22Rv1 (cell line): ENCODE measurements at regions not wholly inside any gene's neighbourhood (a gene's known extent, or its start where the extent isn't known, plus 50 kb on each side); places are given as distances from the start of the nearest gene placed in this dataset.
"Not testable (repeated sequence)": the region's sequence is repeated elsewhere in the genome, so short reads cannot be mapped to it uniquely, and the experiment has no call there.

ENCODE experiments used
- H3K27ac ChIP-seq: fragments of 450-650 bp; 2 replicates; pipeline ENCODE4 v1.5.1; 2017
- CTCF ChIP-seq: fragments of 450-650 bp; IDR thresholded peaks from 2 replicates; pipeline ENCODE4 v1.5.1; 2017; ENCODE audit warnings: mild to moderate bottlenecking
- ZFX ChIP-seq: fragments of 450-650 bp; IDR thresholded peaks from 2 replicates; pipeline ENCODE4 v1.6.1; 2017; ENCODE audit warnings: antibody characterized with exemption, borderline replicate concordance

DNA sequence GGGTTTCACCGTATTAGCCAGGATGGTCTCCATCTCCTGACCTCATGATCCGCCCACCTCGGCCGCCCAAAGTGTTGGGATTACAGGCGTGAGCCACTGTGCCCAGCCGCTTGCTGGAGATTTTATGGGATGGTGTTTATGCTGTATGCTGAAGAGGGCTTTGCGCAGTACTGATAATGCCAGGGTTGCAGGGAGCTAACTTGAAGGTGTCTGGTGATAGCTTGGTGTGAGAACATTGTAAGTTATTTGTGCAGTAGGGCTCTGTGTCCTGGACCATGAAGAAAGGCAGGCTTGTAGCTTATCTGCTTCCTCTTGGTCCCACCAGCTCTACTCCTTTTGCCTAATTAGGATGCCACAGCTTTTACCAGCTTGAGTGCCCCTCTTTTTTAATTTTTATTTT, 157.0 kb upstream of the DTNBP1 start:
- no peak overlapping the region for H3K27ac ChIP-seq
- no peak for TF ChIP-seq CTCF
- TF ChIP-seq ZFX: no peak

DNA sequence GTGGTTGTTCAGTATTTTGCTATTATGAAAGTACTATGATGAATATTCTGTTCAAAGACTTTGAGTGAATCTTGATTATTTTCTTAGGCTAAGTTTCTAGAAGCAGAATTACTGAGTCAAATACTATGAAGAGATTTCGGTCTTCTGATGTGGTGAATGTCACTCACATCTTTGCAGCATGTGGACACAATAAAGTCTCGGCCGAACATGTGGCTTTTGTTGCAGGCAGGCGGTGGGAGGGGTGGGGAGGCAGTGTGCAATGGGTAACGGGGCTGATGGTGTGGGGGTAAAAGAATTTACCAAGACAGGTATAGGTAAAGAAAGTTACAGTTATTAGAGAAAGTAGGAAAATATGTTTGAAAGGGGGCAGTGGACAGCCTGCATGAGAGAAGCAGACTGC, 156.4 kb upstream of the DTNBP1 start:
- H3K27ac ChIP-seq: no peak overlapping the region
- TF ChIP-seq CTCF (no peak), ZFX (no peak)

- TF ChIP-seq ZFX (no peak), CTCF (no peak)
- H3K27ac ChIP-seq: no peak overlapping the region
Measured at GRCh38 chr6:15818491-15818890, 155.7 kb upstream of the DTNBP1 start.

- no peak overlapping the region for H3K27ac ChIP-seq
- TF ChIP-seq CTCF (no peak), ZFX (no peak)
Measured at GRCh38 chr6:15818044-15818443, 155.2 kb upstream of the DTNBP1 start.

GRCh38 chr6:15817100-15817499, 154.3 kb upstream of the DTNBP1 start:
- H3K27ac ChIP-seq: no peak overlapping the region
- TF ChIP-seq CTCF (no peak), ZFX (no peak)

DNA sequence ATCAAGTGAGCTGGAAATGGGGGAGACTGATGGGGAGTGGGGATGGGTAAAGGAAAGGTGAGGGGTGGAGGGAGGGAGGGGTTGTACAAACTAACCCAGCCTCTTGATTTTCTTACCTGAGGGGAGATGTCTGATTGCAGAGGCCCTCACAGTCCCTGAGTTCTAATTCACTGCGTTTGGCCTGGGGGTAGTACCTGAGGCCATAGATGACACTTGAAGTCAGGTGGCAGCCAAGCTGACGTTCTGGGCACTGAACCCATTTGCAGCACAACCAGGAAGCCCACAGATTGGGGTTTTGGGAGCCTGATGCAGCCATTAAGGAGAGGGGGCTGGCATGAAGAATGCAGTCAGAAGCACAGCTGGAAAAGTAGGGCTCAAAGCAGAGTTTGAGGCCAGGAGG, 153.8 kb upstream of the DTNBP1 start:
- no peak for TF ChIP-seq ZFX
- TF ChIP-seq CTCF: no peak
- no peak overlapping the region for H3K27ac ChIP-seq

DNA sequence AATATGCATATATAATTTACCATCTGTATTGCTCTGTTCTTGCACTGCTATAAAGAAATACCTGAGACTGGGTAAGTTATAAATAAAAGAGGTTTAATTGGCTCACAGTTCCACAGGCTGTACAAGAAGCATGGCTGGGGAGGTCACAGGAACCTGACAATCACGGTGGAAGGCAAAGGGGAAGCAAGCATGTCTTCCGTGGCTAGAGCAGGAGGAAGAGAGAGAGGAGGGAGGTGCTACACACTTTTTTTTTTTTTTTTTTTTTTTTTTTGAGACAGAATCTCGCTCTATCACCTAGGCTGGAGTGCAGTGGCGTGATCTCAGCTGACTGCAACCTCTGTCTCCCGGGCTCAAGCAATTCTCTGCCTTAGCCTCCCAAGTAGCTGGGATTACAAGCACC, 150.9 kb upstream of the DTNBP1 start:
- H3K27ac ChIP-seq: not testable (repeated sequence)

DNA sequence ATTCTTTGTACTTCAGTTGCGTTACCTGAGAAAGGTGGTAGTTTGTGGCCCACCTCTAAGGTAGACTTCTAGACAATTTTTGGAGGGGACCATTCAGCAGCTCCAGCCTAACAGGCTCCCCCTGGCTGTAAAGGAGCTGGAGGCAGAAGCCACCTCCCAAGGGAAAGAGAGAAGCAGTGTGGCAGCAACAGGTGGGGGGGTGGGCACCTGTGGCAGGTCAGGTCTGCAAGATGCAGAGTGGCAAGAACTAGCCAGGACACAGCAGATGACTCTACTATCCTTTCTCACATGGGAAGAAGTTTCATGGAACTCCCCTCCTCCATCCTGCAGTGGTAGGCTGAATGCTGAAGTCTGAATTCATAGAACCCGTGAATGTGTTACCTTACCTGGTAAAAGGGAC, 148.3 kb upstream of the DTNBP1 start:
- no peak for TF ChIP-seq CTCF
- no peak for TF ChIP-seq ZFX
- no peak overlapping the region for H3K27ac ChIP-seq
